Right atrium auricular region (tissue), 2 donors: ENCODE measurements at regions not wholly inside any gene's neighbourhood (a gene's known extent, or its start where the extent isn't known, plus 50 kb on each side); places are given as distances from the start of the nearest gene placed in this dataset.

Experiments
- DNase-seq: peaks from one replicate; pipeline ENCODE4 v3.0.0-alpha.2; 2019; ENCODE audit warnings: low spot score
- H3K27ac ChIP-seq, 2 donors: fragments of 200-600 bp; sonication (generic); 1 replicate in 1 of 2; 2 replicates in 1 of 2; pipeline ENCODE4 v1.5.1; 2016 to 2019
- H3K27me3 ChIP-seq, 2 donors: fragments of 200-600 bp; sonication (generic); one replicate each; pipeline versions ENCODE4 v1.5.1 to v1.6.0; 2017 to 2019
- H3K36me3 ChIP-seq: fragments of 200-600 bp; sonication (generic); one replicate; pipeline ENCODE4 v1.5.1; 2016
- H3K4me1 ChIP-seq, 2 donors: fragments of 200-600 bp; sonication (generic); one replicate each; pipeline versions ENCODE4 v1.5.1 to v1.6.0; 2017 to 2019
- H3K4me3 ChIP-seq, 2 donors: fragments of 200-600 bp; sonication (generic); 1 replicate in 1 of 2; 2 replicates in 1 of 2; pipeline ENCODE4 v1.5.1; 2017 to 2019; ENCODE audit warnings: mild to moderate bottlenecking in 1 of 2, moderate library complexity in 1 of 2
- H3K9me3 ChIP-seq, 2 donors: fragments of 200-600 bp; sonication (generic); one replicate each; pipeline ENCODE4 v1.5.1; 2019
- TF ChIP-seq, protein P1 (sequence below), 2 donors: fragments of 200-600 bp; sonication (generic); IDR thresholded peaks; one replicate each; pipeline ENCODE4 v1.5.1; 2019; ENCODE audit warnings: antibody characterized with exemption in 2 of 2

GRCh38 chr16:64144617-64145016 lies 977.2 kb downstream of the CDH11 start:
- Histone ChIP-seq H3K27me3 (no peaks in the 10 kb centered on the region), H3K9me3 (no peaks in the 10 kb centered on the region), H3K27ac (no peak overlapping the region), H3K4me1 (no peaks in the 10 kb centered on the region), H3K4me3 (no peak overlapping the region), H3K36me3 (no peaks in the 10 kb centered on the region)
- TF ChIP-seq, protein P1, sequence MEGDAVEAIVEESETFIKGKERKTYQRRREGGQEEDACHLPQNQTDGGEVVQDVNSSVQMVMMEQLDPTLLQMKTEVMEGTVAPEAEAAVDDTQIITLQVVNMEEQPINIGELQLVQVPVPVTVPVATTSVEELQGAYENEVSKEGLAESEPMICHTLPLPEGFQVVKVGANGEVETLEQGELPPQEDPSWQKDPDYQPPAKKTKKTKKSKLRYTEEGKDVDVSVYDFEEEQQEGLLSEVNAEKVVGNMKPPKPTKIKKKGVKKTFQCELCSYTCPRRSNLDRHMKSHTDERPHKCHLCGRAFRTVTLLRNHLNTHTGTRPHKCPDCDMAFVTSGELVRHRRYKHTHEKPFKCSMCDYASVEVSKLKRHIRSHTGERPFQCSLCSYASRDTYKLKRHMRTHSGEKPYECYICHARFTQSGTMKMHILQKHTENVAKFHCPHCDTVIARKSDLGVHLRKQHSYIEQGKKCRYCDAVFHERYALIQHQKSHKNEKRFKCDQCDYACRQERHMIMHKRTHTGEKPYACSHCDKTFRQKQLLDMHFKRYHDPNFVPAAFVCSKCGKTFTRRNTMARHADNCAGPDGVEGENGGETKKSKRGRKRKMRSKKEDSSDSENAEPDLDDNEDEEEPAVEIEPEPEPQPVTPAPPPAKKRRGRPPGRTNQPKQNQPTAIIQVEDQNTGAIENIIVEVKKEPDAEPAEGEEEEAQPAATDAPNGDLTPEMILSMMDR (IDR thresholded peaks at IDR 0.05), result no peak
- no peak for DNase-seq

- Histone ChIP-seq H3K4me1 (no peaks in the 10 kb centered on the region), H3K9me3 (no peaks in the 10 kb centered on the region), H3K36me3 (no peaks in the 10 kb centered on the region), H3K4me3 (no peak overlapping the region), H3K27ac (no peak overlapping the region), H3K27me3 (no peaks in the 10 kb centered on the region)
- no peak for DNase-seq
- TF ChIP-seq, protein P1 (IDR thresholded peaks at IDR 0.05), result no peak
These were observed 983.2 kb downstream of the CDH11 start for GRCh38 chr16:64138621-64139020.

DNA sequence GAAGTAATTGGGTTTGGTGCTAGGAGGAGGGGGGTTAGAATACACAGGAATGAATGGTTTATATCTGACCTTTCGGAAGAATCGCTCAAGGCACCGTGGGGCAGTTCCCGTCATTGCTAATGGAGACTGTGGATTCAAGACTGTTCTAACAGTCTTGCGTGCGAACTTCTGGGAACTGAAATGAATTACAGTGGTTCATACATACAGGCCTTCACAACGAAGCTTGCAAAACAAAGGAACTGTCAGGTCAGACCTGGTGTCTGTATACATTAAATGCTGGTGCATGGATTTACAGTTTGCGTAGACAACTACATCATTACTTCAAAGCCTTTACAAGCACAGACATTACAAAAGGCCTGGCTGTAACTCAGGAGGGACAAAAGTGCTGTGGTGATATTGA lies 983.9 kb downstream of the CDH11 start:
- no peak for DNase-seq
- Histone ChIP-seq H3K4me3 (no peak overlapping the region), H3K36me3 (no peaks in the 10 kb centered on the region), H3K9me3 (no peaks in the 10 kb centered on the region), H3K27ac (no peak overlapping the region), H3K4me1 (peaks cover 0 to 5% of the 10 kb centered on the region in 2 donors), H3K27me3 (no peaks in the 10 kb centered on the region)
- TF ChIP-seq, protein P1 (IDR thresholded peaks at IDR 0.05), result no peak

DNA sequence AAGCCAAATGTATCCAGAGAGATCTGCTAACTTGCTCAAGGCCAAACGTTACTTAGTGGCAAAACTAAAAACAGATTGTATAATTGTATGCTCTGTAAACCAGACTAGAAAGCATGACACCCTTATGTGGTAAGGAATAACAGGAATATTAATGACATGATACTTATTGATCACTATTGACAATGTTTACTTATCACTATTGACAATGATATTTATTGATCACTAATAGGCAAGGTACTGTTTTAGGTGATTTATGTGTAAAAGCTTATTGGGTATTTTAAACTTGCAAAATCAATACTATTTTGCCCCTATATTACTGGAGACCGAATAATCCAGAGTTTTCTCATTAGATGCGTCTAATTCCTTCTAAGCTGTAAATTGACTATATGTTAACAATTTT lies 985.1 kb downstream of the CDH11 start:
- no peak for DNase-seq
- no peak overlapping the region for H3K27ac ChIP-seq
- peaks cover 0 to 10% of the 10 kb centered on the region in 2 donors for H3K4me1 ChIP-seq
- TF ChIP-seq, protein P1 (IDR thresholded peaks at IDR 0.05), result no peak
- H3K4me3 ChIP-seq, result no peak overlapping the region
- H3K27me3 ChIP-seq, result no peaks in the 10 kb centered on the region
- H3K9me3 ChIP-seq, result no peaks in the 10 kb centered on the region
- H3K36me3 ChIP-seq, result no peaks in the 10 kb centered on the region

- no peak overlapping the region for H3K27ac ChIP-seq
- DNase-seq, result no peak
- no peaks in the 10 kb centered on the region for H3K36me3 ChIP-seq
- no peaks in the 10 kb centered on the region for H3K9me3 ChIP-seq
- peaks cover 0 to 10% of the 10 kb centered on the region in 2 donors for H3K4me1 ChIP-seq
- TF ChIP-seq, protein P1 (IDR thresholded peaks at IDR 0.05), result no peak
- no peak overlapping the region for H3K4me3 ChIP-seq
- no peaks in the 10 kb centered on the region for H3K27me3 ChIP-seq
These were observed 985.5 kb downstream of the CDH11 start for GRCh38 chr16:64136314-64136713.

DNA sequence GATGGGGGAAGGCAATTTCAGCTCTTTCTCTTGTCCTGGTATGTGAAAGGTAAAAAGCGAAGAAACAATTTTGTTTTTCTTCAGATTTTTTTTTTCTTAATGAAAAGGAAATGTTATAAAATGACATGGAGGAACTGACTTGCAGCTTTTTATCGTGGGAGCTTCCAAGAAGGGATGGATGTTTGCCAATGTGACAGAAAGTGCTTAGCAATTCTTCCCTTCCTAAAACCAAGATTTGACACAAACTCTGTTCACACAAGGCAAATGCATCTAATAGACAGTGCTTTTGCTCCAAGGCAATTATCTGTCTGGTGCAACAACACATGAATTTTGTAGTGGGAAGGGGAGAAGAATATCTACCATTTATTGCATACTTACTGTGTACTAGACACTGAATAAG lies 988.5 kb downstream of the CDH11 start:
- no peak for DNase-seq
- no peak overlapping the region for H3K27ac ChIP-seq
- peaks cover 0 to 10% of the 10 kb centered on the region in 2 donors for H3K4me1 ChIP-seq
- no peaks in the 10 kb centered on the region for H3K9me3 ChIP-seq
- TF ChIP-seq, protein P1 (IDR thresholded peaks at IDR 0.05), result no peak
- no peak overlapping the region for H3K4me3 ChIP-seq
- H3K27me3 ChIP-seq, result no peaks in the 10 kb centered on the region
- H3K36me3 ChIP-seq, result no peaks in the 10 kb centered on the region
